HUES64 (cell line): ENCODE measurements at regions not wholly inside any gene's neighbourhood (a gene's known extent, or its start where the extent isn't known, plus 50 kb on each side); places are given as distances from the start of the nearest gene placed in this dataset.

ENCODE experiments used
- H3K27ac ChIP-seq: 2 replicates; pipeline ENCODE4 v1.7.0; 2013; ENCODE audit warnings: low read depth, low read length, inconsistent platforms
- H3K27me3 ChIP-seq: 2 replicates; pipeline ENCODE4 v1.6.1; 2013; ENCODE audit warnings: mild to moderate bottlenecking, low read length; ENCODE audit not compliant: insufficient read depth
- H3K36me3 ChIP-seq: 2 replicates; pipeline ENCODE4 v1.6.1; 2013; ENCODE audit warnings: mild to moderate bottlenecking, low read length; ENCODE audit not compliant: insufficient read depth
- H3K4me1 ChIP-seq: 2 replicates; pipeline ENCODE4 v1.6.1; 2013; ENCODE audit warnings: mild to moderate bottlenecking, low read length, moderate library complexity; ENCODE audit not compliant: insufficient read depth
- H3K4me3 ChIP-seq: 2 replicates; pipeline ENCODE4 v1.5.1; 2013; ENCODE audit warnings: mild to moderate bottlenecking, low read length, moderate library complexity
- H3K9ac ChIP-seq: 2 replicates; pipeline ENCODE4 v1.6.1; 2013; ENCODE audit warnings: mild to moderate bottlenecking, low read depth, low read length
- H3K9me3 ChIP-seq: 2 replicates; pipeline ENCODE4 v1.6.1; 2013; ENCODE audit warnings: low read depth, low read length; ENCODE audit not compliant: insufficient read depth
- WGBS: fragments of 150-250, 120-280 bp; methylation state at CpG from one replicate; pipeline ENCODE4 v1.1.7; 2013; ENCODE audit warnings: missing lambda C conversion rate; 5-methylcytosine and 5-hydroxymethylcytosine counted together

DNA sequence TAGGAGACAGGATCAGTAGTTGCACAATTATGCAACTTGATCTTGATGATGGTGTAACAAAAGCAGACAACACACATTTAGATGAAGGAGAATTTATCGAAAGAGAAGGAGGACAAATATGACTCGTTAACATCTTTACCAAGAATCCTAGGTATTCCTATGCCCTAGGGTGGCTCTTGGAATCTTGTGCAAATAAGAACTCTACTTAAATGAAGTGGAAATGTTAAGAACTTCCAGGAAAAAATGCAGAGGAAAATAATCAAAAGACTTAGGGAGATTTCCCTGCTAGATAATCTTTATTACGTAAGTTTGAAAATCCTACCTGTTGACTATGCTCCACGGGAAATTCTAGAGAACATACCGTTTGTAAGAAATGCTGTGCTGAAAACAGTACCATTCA is 485.4 kb downstream of the POM121L12 start:
- no peaks in the 10 kb centered on the region for H3K27me3 ChIP-seq

DNA sequence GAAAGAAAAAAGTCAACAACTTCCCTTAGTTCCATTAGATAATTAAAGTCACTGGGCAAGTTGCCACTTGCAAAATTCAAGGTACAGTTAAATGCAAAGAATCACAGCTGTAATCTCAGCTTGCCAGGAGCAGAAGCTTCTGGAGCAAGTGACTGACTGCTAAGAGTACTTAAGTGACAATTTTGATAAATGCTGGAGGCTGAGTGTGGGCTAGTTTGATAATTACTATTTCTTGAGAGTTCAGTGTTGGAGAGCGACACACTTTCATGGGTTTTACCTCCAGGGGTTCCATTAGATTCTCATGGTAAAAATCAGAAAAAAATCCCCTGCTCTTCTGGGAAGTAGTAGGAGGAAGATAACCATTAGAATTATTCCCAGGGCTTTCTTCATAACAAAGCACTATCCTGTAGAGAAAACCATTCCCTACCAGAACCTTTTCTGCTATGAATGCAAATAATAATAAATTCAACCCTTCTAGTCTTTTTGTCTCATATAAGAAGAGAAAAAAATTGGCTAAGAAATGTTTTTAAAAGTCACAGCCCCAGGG is 486.3 kb downstream of the POM121L12 start:
- H3K4me1 ChIP-seq = no peaks in the 10 kb centered on the region
- H3K4me3 ChIP-seq = no peak overlapping the region
- no peaks in the 10 kb centered on the region for H3K9me3 ChIP-seq
- no peak overlapping the region for H3K27ac ChIP-seq
- no peaks in the 10 kb centered on the region for H3K27me3 ChIP-seq
- H3K9ac ChIP-seq = no peak overlapping the region
- WGBS = 92% methylated on average over 1 of the region's 1 CpG
- H3K36me3 ChIP-seq = no peaks in the 10 kb centered on the region

More for the DNA sequence above, 485.4 kb downstream of the POM121L12 start:
- WGBS = 99% methylated on average over 5 of the region's 5 CpGs
- Histone ChIP-seq H3K9ac (no peak overlapping the region), H3K4me3 (no peak overlapping the region), H3K36me3 (no peaks in the 10 kb centered on the region), H3K27ac (no peak overlapping the region), H3K9me3 (no peaks in the 10 kb centered on the region), H3K4me1 (no peaks in the 10 kb centered on the region)

GRCh38 chr7:53539558-53539957 is 504.1 kb downstream of the POM121L12 start:
- WGBS = no CpG with 5 or more reads among the region's 3 CpGs
- H3K9me3 ChIP-seq = no peaks in the 10 kb centered on the region
- H3K4me1 ChIP-seq = no peaks in the 10 kb centered on the region
- no peak overlapping the region for H3K27ac ChIP-seq
- H3K9ac ChIP-seq = no peak overlapping the region
- H3K36me3 ChIP-seq = no peaks in the 10 kb centered on the region
- H3K4me3 ChIP-seq = no peak overlapping the region
- no peaks in the 10 kb centered on the region for H3K27me3 ChIP-seq

- Histone ChIP-seq H3K9me3 (no peaks in the 10 kb centered on the region), H3K9ac (no peak overlapping the region), H3K4me1 (no peaks in the 10 kb centered on the region), H3K4me3 (no peak overlapping the region), H3K27ac (no peak overlapping the region), H3K27me3 (no peaks in the 10 kb centered on the region), H3K36me3 (no peaks in the 10 kb centered on the region)
- WGBS = 91% methylated on average over 2 of the region's 2 CpGs
Observed at GRCh38 chr7:53541475-53541874, 506.0 kb downstream of the POM121L12 start.

DNA sequence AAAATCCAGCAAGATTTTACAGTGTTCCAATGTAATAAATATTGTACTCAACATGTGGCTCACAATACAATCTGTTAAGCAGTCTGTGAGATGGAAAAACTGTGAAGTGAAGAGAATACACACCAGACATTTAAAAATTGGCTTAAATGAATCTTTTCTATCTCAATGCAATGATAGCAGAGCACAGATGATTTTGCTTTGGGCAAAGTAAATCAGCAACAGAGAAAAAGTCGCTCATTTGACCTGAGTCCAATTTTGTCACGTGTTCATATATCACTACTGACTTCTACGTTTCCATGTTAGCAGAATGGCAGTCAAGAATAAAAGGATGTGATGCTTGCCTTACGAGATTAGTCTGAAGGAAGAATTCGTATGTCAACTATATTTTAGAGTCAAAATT is 506.7 kb downstream of the POM121L12 start:
- no peak overlapping the region for H3K9ac ChIP-seq
- no peak overlapping the region for H3K4me3 ChIP-seq
- H3K36me3 ChIP-seq = no peaks in the 10 kb centered on the region
- H3K4me1 ChIP-seq = no peaks in the 10 kb centered on the region
- no peaks in the 10 kb centered on the region for H3K27me3 ChIP-seq
- H3K9me3 ChIP-seq = no peaks in the 10 kb centered on the region
- no peak overlapping the region for H3K27ac ChIP-seq
- 97% methylated on average over 5 of the region's 5 CpGs for WGBS
